ENCODE measurements at regions not wholly inside any gene's neighbourhood (a gene's known extent, or its start where the extent isn't known, plus 50 kb on each side); places are given as distances from the start of the nearest gene placed in this dataset.
"Not testable (repeated sequence)": the region's sequence is repeated elsewhere in the genome, so short reads cannot be mapped to it uniquely, and the experiment has no call there.

GRCh38 chr1:99062192-99062591 is 57.5 kb upstream of the PLPPR5 start:
- no peak for DNase-seq (ENCODE audit: low read depth)

GRCh38 chr1:99069146-99069545 is 64.5 kb upstream of the PLPPR5 start:
- DNase-seq (ENCODE audit: low read depth): no peak

- DNase-seq (ENCODE audit: low read depth): not testable (repeated sequence)
Measured at GRCh38 chr1:99078529-99078928, 73.9 kb upstream of the PLPPR5 start.

- no peak for DNase-seq (ENCODE audit: low read depth)
Measured at GRCh38 chr1:99082366-99082765, 77.7 kb upstream of the PLPPR5 start.

GRCh38 chr1:99083338-99083737 is 78.7 kb upstream of the PLPPR5 start:
- DNase-seq (ENCODE audit: low read depth): no peak

- DNase-seq (ENCODE audit: low read depth): no peak
Measured at GRCh38 chr1:99084562-99084961, 79.9 kb upstream of the PLPPR5 start.

GRCh38 chr1:99086057-99086456 is 81.4 kb upstream of the PLPPR5 start:
- DNase-seq (ENCODE audit: low read depth): no peak

- DNase-seq (ENCODE audit: low read depth): no peak
Measured at GRCh38 chr1:99098589-99098988, 93.9 kb upstream of the PLPPR5 start.

GRCh38 chr1:99106274-99106673 is 101.6 kb upstream of the PLPPR5 start:
- no peak for DNase-seq (ENCODE audit: low read depth)

GRCh38 chr1:99107680-99108079 is 103.0 kb upstream of the PLPPR5 start:
- no peak for DNase-seq (ENCODE audit: low read depth)

- no peak for DNase-seq (ENCODE audit: low read depth)
Measured at GRCh38 chr1:99110140-99111041, 105.7 kb upstream of the PLPPR5 start.

GRCh38 chr1:99115231-99115630 is 110.6 kb upstream of the PLPPR5 start:
- no peak for DNase-seq (ENCODE audit: low read depth)

GRCh38 chr1:99119188-99119587 is 114.5 kb upstream of the PLPPR5 start:
- DNase-seq (ENCODE audit: low read depth): no peak

- DNase-seq (ENCODE audit: low read depth): no peak
Measured at GRCh38 chr1:99122039-99122438, 117.4 kb upstream of the PLPPR5 start.

GRCh38 chr1:99123936-99124335 is 119.3 kb upstream of the PLPPR5 start:
- DNase-seq (ENCODE audit: low read depth): no peak

- DNase-seq (ENCODE audit: low read depth): no peak
Measured at GRCh38 chr1:99131546-99131945, 126.9 kb upstream of the PLPPR5 start.

GRCh38 chr1:99133756-99134500 is 129.3 kb upstream of the PLPPR5 start:
- DNase-seq (ENCODE audit: low read depth): no peak

- no peak for DNase-seq (ENCODE audit: low read depth)
Measured at GRCh38 chr1:99137554-99138206, 126.6 kb upstream of the PLPPR4 start.

GRCh38 chr1:99139876-99140275 is 124.4 kb upstream of the PLPPR4 start:
- DNase-seq (ENCODE audit: low read depth): no peak

- no peak for DNase-seq (ENCODE audit: low read depth)
Measured at GRCh38 chr1:99146129-99146848, 118.0 kb upstream of the PLPPR4 start.

GRCh38 chr1:99149952-99150351 is 114.3 kb upstream of the PLPPR4 start:
- DNase-seq (ENCODE audit: low read depth): no peak

- no peak for DNase-seq (ENCODE audit: low read depth)
Measured at GRCh38 chr1:99152132-99152531, 112.2 kb upstream of the PLPPR4 start.

All from activated T-cell treated with anti-CD3 and anti-CD28 coated beads for 1 hour (primary cell).